Mammary epithelial cell (primary cell): ENCODE measurements at regions not wholly inside any gene's neighbourhood (a gene's known extent, or its start where the extent isn't known, plus 50 kb on each side); places are given as distances from the start of the nearest gene placed in this dataset.

Source experiments
- EZH2 ChIP-seq: IDR thresholded peaks from 2 replicates; pipeline ENCODE4 v1.6.1; 2012; ENCODE audit warnings: low read length, inconsistent platforms, borderline replicate concordance
- TF ChIP-seq, protein P1 (sequence below), 2 donors: IDR thresholded peaks in 1 of 2; conservative IDR thresholded peaks in 1 of 2; 2 replicates each; pipeline ENCODE4 v1.5.1; 2011 to 2012; ENCODE audit warnings: inconsistent platforms in 2 of 2, low read length in 2 of 2, mild to moderate bottlenecking in 2 of 2, control low read depth in 1 of 2, low read depth in 1 of 2; ENCODE audit not compliant: insufficient read depth in 1 of 2; ENCODE audit errors: extremely low read depth in 1 of 2

GRCh38 chr5:4883360-4883759 lies 256.8 kb upstream of the ADAMTS16 start:
- TF ChIP-seq, protein P1, sequence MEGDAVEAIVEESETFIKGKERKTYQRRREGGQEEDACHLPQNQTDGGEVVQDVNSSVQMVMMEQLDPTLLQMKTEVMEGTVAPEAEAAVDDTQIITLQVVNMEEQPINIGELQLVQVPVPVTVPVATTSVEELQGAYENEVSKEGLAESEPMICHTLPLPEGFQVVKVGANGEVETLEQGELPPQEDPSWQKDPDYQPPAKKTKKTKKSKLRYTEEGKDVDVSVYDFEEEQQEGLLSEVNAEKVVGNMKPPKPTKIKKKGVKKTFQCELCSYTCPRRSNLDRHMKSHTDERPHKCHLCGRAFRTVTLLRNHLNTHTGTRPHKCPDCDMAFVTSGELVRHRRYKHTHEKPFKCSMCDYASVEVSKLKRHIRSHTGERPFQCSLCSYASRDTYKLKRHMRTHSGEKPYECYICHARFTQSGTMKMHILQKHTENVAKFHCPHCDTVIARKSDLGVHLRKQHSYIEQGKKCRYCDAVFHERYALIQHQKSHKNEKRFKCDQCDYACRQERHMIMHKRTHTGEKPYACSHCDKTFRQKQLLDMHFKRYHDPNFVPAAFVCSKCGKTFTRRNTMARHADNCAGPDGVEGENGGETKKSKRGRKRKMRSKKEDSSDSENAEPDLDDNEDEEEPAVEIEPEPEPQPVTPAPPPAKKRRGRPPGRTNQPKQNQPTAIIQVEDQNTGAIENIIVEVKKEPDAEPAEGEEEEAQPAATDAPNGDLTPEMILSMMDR (conservative IDR thresholded peaks at IDR 0.05 in 1 of 2, IDR thresholded peaks at IDR 0.05 in 1 of 2; ENCODE audit: extremely low read depth in 1 of 2, insufficient read depth in 1 of 2, low read depth in 1 of 2, low read length in 2 of 2): no peak
- no peak for TF ChIP-seq EZH2
